Ishikawa (cell line): ENCODE measurements at regions not wholly inside any gene's neighbourhood (a gene's known extent, or its start where the extent isn't known, plus 50 kb on each side); places are given as distances from the start of the nearest gene placed in this dataset.

Experiments
- CEBPB ChIP-seq: IDR thresholded peaks from 2 replicates; pipeline ENCODE4 v1.6.1; 2012
- CREB1 ChIP-seq: IDR thresholded peaks from 2 replicates; pipeline ENCODE4 v1.6.1; 2012; ENCODE audit warnings: low read depth
- EGR1 ChIP-seq: IDR thresholded peaks from 2 replicates; pipeline ENCODE4 v1.6.1; 2012
- EP300 ChIP-seq: IDR thresholded peaks from 2 replicates; pipeline ENCODE4 v1.6.1; 2012; ENCODE audit warnings: borderline replicate concordance
- FOXM1 ChIP-seq: IDR thresholded peaks from 2 replicates; pipeline ENCODE4 v1.6.1; 2012; ENCODE audit warnings: low read depth, borderline replicate concordance
- MAX ChIP-seq: IDR thresholded peaks from 2 replicates; pipeline ENCODE4 v1.6.1; 2012
- NFIC ChIP-seq: IDR thresholded peaks from 2 replicates; pipeline ENCODE4 v1.6.1; 2012
- RAD21 ChIP-seq: IDR thresholded peaks from 2 replicates; pipeline ENCODE4 v1.6.1; 2012; ENCODE audit warnings: low read depth
- REST ChIP-seq: IDR thresholded peaks from 2 replicates; pipeline ENCODE4 v1.6.1; 2012; ENCODE audit warnings: low read depth, mild to moderate bottlenecking
- TAF1 ChIP-seq: IDR thresholded peaks from 2 replicates; pipeline ENCODE4 v1.6.1; 2012; ENCODE audit warnings: low read depth, mild to moderate bottlenecking
- TCF12 ChIP-seq: IDR thresholded peaks from 2 replicates; pipeline ENCODE4 v1.6.1; 2012; ENCODE audit warnings: low read depth
- TEAD4 ChIP-seq: IDR thresholded peaks from 2 replicates; pipeline ENCODE4 v1.6.1; 2012
- YY1 ChIP-seq: IDR thresholded peaks from 2 replicates; pipeline ENCODE4 v1.6.1; 2012; ENCODE audit warnings: low read depth
- ZBTB7A ChIP-seq: IDR thresholded peaks from 2 replicates; pipeline ENCODE4 v1.6.1; 2012; ENCODE audit warnings: low read depth
- TF ChIP-seq, protein P1 (sequence below): IDR thresholded peaks from 2 replicates; pipeline ENCODE4 v1.6.1; 2012

DNA sequence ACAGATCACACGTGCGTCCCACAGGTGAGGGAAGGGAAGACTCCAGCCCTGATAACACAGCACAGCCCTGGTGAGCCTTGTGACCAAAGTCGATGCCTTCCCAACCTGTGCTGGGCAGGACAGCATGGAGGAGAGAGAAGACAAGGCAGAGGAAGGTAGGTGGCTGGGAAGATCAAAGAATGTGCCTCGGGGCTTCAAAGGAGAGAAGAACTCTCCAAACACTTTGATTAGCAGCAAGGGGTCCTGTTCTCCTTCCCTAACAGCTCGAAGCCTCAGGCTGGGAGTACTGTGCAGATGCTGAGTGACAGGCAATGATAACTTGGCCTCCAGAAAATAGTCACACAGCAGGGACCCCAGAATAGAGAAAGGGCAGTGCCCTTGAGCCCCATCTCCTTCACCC lies 288.5 kb downstream of the TCERG1L start:
- TF ChIP-seq ZBTB7A (no peak), NFIC (no peak), YY1 (no peak), TCF12 (no peak), EGR1 (no peak), CEBPB (no peak), MAX (no peak), REST (no peak), RAD21 (no peak), FOXM1 (no peak), EP300 (no peak), TAF1 (no peak), TEAD4 (no peak), CREB1 (no peak)
- TF ChIP-seq, protein P1, sequence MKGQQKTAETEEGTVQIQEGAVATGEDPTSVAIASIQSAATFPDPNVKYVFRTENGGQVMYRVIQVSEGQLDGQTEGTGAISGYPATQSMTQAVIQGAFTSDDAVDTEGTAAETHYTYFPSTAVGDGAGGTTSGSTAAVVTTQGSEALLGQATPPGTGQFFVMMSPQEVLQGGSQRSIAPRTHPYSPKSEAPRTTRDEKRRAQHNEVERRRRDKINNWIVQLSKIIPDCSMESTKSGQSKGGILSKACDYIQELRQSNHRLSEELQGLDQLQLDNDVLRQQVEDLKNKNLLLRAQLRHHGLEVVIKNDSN, result no peak

DNA sequence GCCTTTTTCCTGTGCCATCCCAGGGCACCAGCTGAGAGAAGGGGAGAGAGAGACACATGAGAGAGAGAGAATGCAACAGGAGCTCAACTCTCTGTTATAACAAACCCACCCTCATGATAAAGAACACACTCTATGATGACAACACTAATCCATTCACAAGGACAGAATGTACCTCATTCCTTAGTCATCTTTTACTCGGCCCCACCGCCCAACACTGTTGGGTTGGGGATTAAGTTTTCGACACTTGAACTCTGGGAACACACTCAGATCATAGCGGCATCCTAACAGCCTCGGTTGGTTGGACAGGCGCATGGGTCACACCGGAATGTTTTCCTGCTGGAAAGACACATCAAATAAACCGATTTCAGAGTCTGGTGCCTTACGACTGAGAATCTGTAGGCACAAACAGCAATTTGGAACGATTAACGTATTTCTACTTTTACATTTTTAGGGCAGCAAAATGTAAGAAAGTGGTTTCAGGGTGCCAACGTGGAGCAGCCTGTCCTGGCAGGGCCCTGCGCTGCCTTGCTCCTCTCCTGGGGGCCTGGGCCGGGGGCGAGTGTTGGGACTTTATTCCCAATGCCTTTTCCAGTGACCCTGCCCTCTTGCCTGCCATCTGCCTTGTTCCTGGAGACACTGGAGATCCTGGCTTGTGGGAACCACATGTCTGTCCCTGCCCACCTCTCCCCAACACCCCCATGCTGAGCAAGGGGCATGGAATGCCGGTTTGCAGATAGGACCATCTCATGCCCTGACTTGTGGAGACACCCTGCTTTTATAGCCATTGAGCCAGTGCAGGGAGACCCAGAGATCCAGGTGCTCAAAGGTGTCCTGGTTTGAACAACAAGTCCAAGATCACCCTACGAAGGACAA lies 287.0 kb downstream of the TCERG1L start:
- TF ChIP-seq ZBTB7A, result no peak
- no peak for TF ChIP-seq RAD21
- TF ChIP-seq EGR1, result no peak
- TF ChIP-seq REST, result no peak
- no peak for TF ChIP-seq EP300
- TF ChIP-seq TCF12, result no peak
- TF ChIP-seq TAF1, result no peak
- TF ChIP-seq MAX, result no peak

DNA sequence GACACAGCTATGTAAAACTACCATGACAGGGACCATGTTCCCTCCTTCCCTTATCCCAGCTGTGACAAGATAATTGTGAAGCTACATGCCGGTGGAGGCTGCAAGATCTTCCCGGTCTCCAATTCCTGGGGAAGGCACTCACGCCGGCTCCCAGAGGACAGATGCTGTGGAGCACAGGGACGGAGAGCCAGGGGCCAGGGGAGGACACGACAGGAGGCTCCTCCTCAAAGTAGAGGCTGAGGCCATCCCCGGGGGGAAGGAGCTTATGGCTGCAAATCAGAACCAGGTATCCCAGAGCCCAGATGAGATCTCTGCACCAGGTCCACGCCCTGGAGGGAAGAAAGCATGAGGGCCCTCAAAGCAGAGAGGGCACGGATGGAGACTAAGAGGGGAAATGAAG lies 286.2 kb downstream of the TCERG1L start:
- TF ChIP-seq REST, result no peak
- TF ChIP-seq TAF1, result no peak
- TF ChIP-seq TCF12, result no peak
- no peak for TF ChIP-seq CEBPB
- no peak for TF ChIP-seq RAD21
- no peak for TF ChIP-seq EGR1
- no peak for TF ChIP-seq ZBTB7A
- TF ChIP-seq YY1, result no peak
- TF ChIP-seq NFIC, result no peak
- no peak for TF ChIP-seq TEAD4
- TF ChIP-seq, protein P1, result no peak
- no peak for TF ChIP-seq FOXM1
- TF ChIP-seq CREB1, result no peak
- TF ChIP-seq MAX, result no peak
- no peak for TF ChIP-seq EP300

GRCh38 chr10:131027256-131027655 lies 284.3 kb downstream of the TCERG1L start:
- TF ChIP-seq, protein P1, result no peak
